Renal pelvis (tissue), 1 donor: ENCODE measurements at regions not wholly inside any gene's neighbourhood (a gene's known extent, or its start where the extent isn't known, plus 50 kb on each side); places are given as distances from the start of the nearest gene placed in this dataset.

Experiments
- DNase-seq: peaks from one replicate; pipeline ENCODE4 v3.0.0-alpha.2; 2013

GRCh38 chr9:14560194-14560593 is 133.0 kb downstream of the ZDHHC21 start:
- no peak for DNase-seq

GRCh38 chr9:14554886-14555285 is 138.3 kb downstream of the ZDHHC21 start:
- no peak for DNase-seq

- no peak for DNase-seq
These were observed 145.8 kb downstream of the ZDHHC21 start for GRCh38 chr9:14547245-14548060.

GRCh38 chr9:14546693-14547092 is 146.5 kb downstream of the ZDHHC21 start:
- no peak for DNase-seq

- DNase-seq, result no peak
These were observed 151.2 kb downstream of the ZDHHC21 start for GRCh38 chr9:14542071-14542470.

GRCh38 chr9:14538526-14538925 is 154.7 kb downstream of the ZDHHC21 start:
- no peak for DNase-seq

GRCh38 chr9:14535161-14535955 is 157.9 kb downstream of the ZDHHC21 start:
- no peak for DNase-seq

- DNase-seq, result no peak
These were observed 159.2 kb downstream of the ZDHHC21 start for GRCh38 chr9:14533867-14534640.

GRCh38 chr9:14532456-14533115 is 160.6 kb downstream of the ZDHHC21 start:
- DNase-seq, result no peak

- no peak for DNase-seq
These were observed 161.6 kb downstream of the ZDHHC21 start for GRCh38 chr9:14531341-14532269.

GRCh38 chr9:14530841-14531240 is 162.4 kb downstream of the ZDHHC21 start:
- no peak for DNase-seq

GRCh38 chr9:14530366-14530765 is 162.9 kb downstream of the ZDHHC21 start:
- DNase-seq, result no peak

- no peak for DNase-seq
These were observed 163.6 kb downstream of the ZDHHC21 start for GRCh38 chr9:14529629-14530028.

- DNase-seq, result peak; percentile 14
These were observed 164.2 kb downstream of the ZDHHC21 start for GRCh38 chr9:14529054-14529453.

- DNase-seq, result no peak
These were observed 166.7 kb downstream of the ZDHHC21 start for GRCh38 chr9:14526504-14526903.

GRCh38 chr9:14525856-14526255 is 167.4 kb downstream of the ZDHHC21 start:
- DNase-seq, result no peak

GRCh38 chr9:14524873-14525515 is 168.2 kb downstream of the ZDHHC21 start:
- no peak for DNase-seq

- DNase-seq, result no peak
These were observed 169.7 kb downstream of the ZDHHC21 start for GRCh38 chr9:14523545-14523944.

- no peak for DNase-seq
These were observed 170.4 kb downstream of the ZDHHC21 start for GRCh38 chr9:14522627-14523379.
